ENCODE measurements at regions not wholly inside any gene's neighbourhood (a gene's known extent, or its start where the extent isn't known, plus 50 kb on each side); places are given as distances from the start of the nearest gene placed in this dataset.

DNA sequence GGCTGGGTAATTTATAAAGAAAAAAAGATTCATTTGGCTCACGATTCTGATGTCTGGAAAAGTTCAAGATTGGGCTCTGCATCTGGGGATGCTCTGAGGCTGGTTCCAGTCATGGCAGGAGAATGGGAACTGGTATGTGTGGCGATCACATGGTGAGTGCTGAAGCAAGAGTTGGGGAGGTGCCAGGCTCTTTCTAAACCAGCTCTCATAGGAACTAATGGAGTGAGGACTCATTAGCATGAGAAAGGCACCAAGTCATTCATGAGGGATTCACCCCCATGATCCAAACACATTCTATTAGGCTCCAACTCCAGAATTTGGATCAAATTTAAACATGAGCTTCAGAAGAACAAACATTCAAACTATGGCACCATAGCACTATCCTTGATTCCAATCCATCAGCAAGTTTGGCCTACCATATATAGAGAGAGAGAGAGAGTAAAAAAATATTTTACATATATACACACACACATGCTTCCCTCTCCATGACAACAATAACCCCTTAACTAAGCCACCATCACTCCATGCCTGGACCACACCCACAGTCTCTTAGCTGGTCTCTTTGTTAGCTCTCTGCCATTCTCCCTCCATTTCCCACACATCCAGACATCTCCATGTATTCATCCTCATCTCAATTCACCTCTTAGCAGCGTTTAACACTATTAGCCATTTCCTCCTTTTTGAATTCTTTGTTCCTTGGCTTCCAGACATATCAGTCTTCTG is 57.9 kb downstream of the NPY start:
- DNase-seq (ENCODE audit: low read depth): no peak

DNA sequence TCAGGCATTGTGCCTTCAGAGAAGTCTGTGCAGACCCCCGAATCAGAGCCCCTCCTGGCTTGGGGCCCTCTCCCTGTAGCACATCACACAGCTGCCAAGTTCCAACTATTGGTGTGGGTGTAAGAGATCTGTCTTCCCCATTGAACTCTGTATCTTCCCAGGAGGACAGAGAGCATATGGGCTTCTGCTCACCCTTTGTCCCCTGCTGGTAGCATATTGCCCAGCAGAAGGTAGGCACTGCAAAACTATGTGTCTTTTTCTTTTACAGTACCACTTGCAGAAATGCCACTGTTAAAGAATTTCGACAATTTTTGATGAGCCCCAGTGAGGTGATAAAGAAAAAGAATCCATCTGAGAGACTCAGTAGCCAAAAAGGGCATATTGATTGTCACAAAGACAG is 59.6 kb downstream of the NPY start:
- no peak for DNase-seq (ENCODE audit: low read depth)

DNA sequence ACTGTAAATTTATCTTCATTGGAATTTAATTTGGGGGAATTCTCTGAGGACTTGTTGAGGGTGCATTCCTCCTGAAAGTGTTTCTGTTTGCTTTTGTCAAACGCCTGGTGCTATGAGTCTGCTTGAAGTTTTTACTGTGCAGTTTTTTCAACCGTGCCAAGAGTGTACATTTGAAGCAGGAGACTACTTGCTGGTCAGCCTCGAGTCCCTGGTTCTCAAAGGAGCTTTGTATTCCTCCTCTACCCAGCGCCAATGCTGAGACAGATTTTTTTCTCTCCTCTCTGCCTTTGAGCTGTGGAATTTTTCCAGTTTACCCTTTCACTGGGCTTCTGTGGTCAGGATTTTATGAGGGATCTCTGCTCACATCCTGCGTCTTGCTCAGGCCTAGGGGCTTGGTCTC is 62.1 kb downstream of the NPY start:
- no peak for DNase-seq (ENCODE audit: low read depth)

DNA sequence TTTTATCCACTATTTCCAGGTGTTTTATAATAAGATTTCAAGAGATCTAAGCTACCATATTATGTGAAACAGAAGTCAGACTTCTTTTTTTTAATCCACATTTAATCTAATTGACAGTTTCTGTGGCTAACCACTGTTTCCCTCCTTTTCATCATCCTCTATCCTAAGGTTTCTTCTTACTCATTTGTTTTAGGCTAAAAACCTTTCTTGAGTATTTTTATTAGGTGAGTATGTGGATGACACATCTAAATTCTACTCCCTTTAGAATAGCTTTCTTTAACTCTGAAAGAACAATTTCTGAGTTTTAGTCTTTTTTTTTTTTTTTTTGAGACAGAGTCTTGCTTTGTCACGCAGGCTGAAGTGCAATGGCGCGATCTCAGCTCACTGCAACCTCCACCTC is 62.7 kb downstream of the NPY start:
- DNase-seq (ENCODE audit: low read depth): no peak

DNA sequence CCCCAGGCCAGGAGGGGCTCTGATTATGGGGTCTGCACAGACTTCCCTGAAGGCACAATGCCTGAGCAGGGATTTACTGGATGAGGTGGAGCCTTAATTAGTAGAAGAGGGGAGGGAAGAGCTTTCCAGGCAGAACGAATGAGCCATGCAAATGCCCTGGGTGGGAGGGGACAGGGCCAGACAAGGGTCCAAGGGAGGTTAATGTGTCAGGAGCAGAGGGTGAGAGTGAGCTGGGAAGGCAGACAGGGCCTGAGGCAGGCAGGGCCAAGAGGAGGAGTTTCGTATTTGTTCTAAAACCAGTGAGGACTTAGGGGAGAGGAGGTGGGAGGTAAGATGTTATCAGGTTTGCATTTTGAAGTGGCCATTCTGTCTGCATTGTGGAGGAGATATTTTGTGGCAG is 65.3 kb downstream of the NPY start:
- no peak for DNase-seq (ENCODE audit: low read depth)

DNA sequence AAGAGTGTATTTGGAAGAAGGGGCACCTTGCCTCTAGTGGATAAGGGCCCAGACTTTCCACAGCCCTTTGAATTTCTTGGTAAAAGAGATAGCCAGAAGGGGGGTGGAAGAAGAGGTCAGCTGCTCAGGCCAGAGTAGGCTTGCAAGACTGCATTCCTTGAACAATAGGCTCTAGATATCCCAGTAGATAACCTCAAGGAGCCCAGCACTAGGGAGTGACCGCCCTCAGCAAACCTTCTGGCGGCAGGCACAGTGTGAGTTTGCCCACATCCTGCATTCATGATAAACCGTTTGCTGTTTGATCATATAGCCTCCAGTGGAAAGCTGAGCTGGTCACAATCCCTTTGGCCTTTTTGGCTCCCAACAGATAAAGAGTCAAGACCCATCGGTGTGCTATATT is 70.5 kb downstream of the NPY start:
- DNase-seq (ENCODE audit: low read depth): no peak

DNA sequence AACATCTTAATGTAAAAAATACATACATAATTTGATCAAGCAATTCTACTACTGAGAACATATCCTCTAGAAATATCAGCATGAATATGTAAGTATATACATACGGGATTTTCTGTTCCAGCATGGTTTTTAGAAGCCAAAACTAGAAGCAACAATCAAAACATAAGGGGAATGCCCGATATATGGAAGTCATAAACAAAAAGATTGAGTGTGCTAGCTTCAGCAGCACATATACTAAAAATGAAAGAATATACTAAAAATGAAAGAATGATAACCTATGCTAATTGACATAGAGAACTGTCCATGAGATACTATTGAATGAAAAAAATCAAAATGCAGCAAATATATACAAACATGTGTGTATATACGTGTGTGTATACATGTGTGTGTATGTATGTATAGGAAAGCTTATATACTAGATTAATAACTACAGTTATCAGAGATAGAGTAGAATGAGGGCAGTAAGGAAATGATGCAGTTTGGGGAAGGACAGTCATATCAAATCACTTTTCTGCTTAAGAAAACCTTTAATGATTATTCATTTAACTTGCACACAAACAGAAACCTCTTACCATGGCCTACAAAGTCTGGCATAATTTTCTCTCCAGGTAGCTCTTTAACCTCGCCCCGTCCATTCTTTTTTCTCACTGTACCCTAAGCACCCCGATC is 72.9 kb downstream of the NPY start:
- no peak for DNase-seq (ENCODE audit: low read depth)

DNA sequence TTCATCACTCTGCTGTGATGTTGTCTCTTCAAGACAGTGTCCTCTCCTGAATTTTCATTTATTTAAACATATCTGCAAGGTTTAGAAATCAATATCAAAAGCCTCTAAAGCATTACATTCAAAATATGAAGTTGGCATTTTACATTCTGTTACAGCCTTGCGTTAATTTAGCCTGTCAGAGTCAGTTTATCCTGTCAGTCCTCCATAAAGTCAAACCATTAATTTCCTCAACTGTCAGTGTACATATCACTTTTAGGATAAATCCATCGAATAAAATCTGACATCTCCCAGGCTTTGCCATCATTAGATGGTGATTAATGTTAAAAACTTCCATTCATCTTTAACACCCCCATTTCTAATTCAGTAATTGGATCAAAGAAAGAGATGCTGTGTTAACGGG is 77.0 kb downstream of the NPY start:
- DNase-seq (ENCODE audit: low read depth): no peak

DNA sequence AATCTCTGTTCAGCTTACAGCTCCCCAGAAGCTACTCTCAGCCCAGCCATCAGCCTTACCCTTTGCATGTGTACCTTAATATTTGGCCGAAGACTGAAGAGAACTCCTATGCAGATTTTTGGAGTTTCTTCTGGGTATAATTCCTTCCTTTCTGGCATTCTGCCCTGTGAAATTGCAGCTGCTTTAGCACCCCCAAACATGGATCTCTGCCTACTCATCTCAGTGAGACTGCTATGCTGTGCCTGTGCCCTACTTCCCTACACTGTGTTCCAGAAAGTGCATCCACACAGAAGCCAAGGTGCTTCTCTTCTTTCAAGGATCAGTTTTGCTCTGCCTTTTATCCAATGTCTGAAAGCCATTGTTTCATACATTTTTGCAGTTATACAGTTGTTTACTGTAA is 81.6 kb downstream of the NPY start:
- no peak for DNase-seq (ENCODE audit: low read depth)

DNA sequence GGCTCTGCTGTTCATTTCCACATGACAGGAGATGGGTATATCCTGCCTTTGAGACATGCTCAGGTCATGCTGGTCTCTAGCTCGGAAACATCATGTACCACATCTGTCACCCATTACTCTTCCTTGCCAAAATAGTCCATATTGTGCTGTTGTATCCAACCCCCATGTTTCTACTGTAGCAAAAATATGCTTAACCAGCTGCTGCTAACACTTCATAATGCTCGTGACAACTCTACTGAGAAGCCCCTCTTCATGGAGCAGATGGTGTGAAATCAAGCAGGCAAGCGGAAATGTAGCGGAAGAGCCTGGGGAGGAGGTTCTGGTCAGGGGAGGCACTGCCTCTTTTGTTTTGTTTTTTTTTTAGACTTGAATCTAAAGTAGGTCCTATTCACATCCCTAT is 82.9 kb downstream of the NPY start:
- no peak for DNase-seq (ENCODE audit: low read depth)

DNA sequence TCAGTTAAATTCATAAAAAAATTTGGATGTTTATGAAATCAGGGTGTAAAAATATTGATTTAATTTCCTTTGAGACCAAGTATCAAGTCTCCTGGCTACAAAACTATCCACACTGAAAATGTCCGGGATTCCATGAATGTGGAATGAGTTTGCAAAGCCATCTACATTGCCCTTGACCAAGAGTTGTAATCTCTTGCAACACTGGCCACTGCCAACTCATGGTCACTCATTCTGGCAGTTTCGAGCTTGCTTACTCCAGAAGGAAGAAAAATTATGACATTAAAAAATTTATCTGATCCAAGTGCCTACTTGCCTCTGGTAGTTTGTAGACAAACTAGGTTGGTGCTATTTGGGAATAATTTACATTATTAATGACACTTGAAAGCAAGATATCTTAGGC is 84.2 kb downstream of the NPY start:
- no peak for DNase-seq (ENCODE audit: low read depth)

DNA sequence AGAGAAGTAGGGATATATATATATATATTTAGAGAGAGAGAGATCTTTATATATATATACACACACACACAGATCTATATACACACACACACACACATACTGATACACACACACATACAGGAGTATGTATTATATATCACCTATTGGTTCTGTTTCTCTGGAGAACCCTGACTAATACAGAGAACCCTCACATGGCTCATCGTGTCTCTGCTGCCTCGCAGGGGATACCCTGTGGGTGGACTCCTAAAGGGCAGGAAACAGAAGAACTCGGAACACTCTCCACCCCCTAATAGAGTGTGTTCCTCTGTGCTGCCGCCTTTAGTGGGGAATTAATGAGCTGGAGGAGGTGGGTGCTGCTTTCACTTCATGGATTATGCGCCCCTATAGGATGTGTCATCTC is 86.6 kb downstream of the NPY start:
- no peak for DNase-seq (ENCODE audit: low read depth)

DNA sequence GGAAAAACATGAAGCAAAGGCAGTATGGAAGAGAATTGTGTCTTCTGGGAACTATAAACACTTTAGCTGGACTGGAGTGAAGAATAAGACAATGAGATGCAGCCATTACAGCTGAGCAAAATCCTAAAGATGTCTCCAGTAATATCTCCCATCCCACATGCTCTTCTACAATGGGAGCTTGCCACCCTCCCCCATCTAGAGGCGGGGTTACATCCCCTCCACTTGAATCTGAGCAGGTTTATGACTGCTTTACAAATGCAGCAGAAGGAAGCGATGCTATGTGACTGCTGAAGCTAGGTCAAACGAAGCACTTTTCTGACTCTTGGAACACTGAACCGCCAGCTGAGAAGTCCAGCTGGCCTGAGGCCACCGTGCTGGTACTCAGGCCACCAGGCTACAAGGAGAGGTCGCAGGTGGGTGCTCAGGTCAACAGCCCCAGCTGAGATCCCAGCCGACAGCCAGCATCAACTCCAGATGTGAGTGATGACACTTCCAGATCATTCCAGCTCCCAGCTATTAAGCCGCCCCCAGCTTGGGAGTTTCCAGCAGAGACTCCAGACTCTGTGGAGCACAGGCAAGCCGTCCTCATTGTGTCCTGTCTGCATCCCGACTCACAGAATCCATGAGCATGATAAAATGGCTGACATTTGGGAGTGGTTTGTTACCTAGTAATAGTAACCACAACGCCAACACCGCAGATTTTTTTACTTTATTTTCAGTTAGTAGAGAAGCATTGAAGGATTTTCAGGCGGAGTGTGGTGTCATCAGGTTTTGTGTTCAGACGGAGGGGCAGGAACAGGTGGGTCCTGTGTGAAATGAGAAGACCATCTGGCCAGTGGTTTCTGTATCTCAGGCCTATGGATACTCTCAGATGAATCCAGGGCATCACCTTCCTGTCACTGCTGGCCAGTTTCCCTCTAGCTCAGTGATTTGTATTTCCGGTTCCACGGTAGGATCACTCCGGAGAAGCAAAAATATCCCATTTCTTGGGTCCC is 89.3 kb downstream of the NPY start:
- no peak for DNase-seq (ENCODE audit: low read depth)

DNA sequence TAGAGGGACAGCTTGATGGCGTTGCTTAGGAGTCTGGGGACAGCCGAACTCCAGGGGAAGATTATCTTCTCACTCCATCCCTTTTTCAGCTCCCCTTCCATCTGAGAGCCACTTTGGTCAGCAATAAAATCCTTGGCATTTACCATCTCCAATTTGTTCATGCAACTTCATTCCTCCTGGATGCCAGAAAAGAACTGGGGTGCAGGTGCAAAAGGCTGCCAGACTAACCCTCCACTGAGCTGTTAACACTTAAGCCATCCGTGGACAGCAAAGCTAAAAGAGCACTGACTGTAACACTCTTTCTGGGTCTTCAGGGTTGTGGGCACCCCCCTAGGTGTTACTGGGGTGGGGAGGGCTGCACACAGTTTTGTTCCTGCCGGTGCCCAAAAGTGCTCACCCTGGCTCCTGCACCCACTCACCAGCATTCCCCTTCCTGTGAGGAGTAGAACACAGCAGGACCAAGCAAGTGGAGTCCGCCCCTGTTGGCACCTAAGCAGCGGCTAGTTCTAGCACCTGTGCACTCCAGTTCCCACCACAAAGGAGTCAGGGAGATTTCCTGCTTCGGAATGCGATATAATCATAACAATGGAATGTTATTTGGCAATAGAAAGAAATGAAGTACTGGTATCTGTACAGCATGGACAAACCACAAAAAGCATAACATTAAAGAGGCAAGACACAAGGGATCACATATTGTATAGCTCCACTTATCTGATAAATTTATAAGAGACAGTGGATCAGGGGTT is 95.1 kb downstream of the NPY start:
- DNase-seq (ENCODE audit: low read depth): no peak

DNA sequence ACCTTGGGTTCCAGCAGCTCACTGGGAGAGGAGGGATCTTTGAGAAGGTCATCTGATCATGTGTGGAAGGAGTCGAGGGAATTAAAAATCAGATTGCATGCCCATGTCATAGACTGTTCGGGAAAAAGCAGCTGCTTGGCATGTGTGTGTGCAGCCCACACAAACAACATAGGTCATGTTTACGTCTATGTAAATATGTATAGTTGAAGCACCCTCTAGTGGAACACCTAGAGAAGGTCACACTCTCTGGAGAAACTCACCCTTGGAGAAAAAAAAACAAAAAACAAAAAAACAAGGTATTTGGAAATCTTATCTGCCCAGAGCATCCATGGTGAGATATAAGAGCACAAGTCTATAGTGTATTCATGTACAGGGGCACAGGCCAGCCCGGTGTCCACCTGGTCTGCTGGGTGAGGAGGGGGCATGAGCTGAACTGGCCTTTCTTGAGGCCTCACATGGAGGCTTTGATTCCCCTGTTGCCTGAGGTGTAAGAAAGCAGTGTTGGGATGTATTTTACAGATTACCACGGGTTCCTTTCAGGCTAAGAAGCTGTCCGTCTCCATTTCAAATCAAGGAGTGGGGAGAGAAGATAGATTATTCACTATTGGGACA is 98.0 kb downstream of the NPY start:
- DNase-seq (ENCODE audit: low read depth): no peak

DNA sequence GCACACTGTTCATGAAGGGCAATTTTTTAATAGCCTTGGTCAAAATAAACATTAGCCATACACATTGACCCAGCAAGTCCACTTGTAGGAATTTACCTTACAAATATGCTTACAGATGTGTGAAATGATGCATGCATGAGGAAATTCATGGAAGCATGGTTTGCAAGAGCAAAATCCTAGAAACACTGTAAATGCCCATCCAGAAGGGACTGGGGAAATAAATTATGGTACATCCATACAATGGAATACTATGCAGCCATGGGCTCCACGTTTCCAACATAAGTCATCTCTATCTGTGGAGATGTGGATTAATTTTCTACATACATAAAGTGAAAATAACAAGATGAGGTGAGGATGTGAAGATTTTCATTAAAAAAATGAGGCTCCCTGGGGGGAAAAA is 99.1 kb downstream of the NPY start:
- DNase-seq (ENCODE audit: low read depth): no peak

DNA sequence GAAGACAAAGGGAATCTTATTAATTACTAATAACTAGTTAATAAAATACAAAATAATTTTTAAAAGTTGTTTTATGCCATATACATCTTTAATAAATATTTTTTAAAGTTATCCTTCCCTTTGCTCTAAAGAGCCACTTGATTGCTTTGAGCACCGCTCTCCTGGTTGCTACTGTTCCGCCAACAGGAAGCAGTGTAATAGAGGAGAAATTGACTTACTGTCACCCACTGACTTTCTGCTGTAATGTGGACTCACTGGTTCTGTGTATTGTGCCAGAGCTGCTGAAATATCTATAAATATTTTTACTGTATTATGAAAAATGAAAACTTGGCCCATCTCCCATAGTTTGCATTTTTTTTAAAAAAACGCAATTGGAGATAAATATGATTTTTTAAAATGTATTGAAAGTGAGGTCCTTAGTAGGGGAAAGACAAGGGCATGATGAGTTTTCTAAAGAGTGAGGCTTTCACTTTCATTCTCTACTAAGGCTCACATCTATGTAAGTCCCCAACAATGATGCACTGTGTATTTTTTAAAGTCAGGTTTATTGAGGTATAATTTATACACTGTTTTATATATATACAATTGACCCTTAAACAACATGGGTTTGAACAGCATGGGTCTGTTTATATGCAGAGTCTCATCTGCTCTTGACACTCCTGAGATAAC is 100.5 kb downstream of the NPY start:
- no peak for DNase-seq (ENCODE audit: low read depth)

DNA sequence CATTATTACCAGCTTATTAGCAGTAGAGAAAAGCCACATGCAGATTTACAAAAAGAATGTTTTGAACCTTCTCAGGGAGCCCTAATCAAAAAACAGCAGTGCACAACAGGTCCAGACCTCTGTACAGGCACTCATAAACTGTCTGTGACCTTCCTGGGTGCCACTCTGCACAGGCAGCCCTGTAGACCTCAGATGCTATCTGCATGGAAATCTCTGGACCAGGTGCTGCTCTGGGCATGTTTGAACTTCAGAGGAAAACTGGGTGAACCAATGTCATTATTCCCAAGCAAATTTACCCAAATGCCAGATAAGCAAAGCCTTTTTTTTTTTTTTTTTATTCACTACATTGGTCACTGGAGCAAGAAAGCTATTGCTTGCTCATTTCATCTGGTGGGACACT is 104.2 kb downstream of the NPY start:
- no peak for DNase-seq (ENCODE audit: low read depth)

DNA sequence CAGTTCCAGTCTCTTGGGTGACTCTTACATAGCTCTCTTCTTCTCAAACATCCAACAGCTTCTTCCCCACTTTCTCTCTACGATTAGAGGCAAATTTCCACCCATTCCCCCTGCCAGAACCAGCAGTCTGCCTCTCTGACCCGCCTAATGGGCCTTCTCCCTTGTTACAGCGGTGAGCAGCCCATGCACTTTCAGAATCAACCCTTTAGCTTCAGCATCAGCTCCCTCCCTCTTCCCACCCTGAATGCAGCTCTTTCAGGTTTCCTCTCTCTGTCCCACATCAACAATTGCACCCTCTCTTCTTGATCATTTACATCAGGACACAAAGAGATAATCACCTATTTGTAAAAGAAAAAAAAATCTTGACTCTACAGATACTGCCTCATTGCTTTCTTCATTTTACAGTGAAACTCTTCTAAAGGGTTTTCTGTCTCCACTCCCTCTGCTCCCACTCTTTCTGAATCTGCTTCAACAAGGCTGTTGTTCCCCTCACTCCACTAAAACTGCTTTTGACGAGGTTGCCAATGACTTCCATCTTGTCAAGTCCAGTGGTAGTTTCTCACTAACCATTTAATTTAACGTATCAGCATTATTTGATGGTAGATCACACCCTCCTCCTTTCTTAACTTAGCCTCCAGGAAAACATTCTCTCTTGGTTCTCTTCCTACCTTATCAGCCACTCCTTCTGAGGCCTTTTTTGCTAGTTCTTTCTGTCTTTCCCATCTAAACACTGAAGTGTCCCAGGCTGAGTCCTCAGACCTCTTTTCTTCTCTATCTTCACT is 106.6 kb downstream of the NPY start:
- no peak for DNase-seq (ENCODE audit: low read depth)

DNA sequence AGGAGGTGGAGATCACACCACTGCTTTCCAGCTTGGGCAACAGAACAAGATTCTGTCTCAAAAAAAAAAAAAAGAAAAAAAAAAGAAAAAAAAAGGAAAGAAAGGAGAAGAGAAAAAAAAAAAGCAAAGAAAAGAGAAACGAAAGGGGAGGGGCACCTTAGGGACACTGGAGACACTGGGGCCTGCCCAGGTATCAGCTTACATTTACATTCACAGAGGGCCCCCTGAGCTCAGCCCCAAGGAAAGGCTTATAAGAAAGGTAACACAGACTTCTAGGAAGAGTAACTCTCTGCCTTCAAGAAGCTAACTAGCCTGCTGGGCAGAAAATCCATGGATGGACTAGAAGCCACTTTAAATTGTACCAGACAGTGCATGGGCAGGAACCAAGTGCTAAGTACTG is 108.8 kb downstream of the NPY start:
- no peak for DNase-seq (ENCODE audit: low read depth)

All from stimulated activated CD8-positive, alpha-beta memory T cell treated with anti-CD3 and anti-CD28 coated beads, Interleukin-12 subunit alpha, Interleukin-12 subunit beta, amount 100 ng/mL, for 1 hour (primary cell).